ENCODE measurements at regions not wholly inside any gene's neighbourhood (a gene's known extent, or its start where the extent isn't known, plus 50 kb on each side); places are given as distances from the start of the nearest gene placed in this dataset.
A peak's percentile ranks its signal among the peaks of the same experiment; 100 is the strongest.

- no peaks in the 10 kb centered on the region for H3K9me3 ChIP-seq
- WGBS, 3 donors = 12 to 32% (median 17%) methylated on average over 27 of the region's 27 CpGs
- no peaks in the 10 kb centered on the region for H3K27me3 ChIP-seq (ENCODE audit: insufficient read depth in 3 of 3, low read length in 2 of 3)
- no peak for TF ChIP-seq CTCF (IDR thresholded peaks at IDR 0.05)
- H3K4me1 ChIP-seq = peaks cover 20% of the 10 kb centered on the region
- ATAC-seq (peak; percentile 82 to 90 (median 88)), DNase-seq (peak; percentile 58 to 83)
- H3K27ac ChIP-seq = peak overlapping the region; percentile 89
- H3K36me3 ChIP-seq (ENCODE audit: insufficient read depth in 1 of 2, low read depth in 1 of 2) = no peaks in the 10 kb centered on the region
- intact Hi-C loops (cut with DNase I) = loop anchor here (1.0 to 5.0 kb wide), 3 partner anchors 17 to 184 kb away; no protein-coding TSS in a partner anchor
- peak overlapping the region; percentile 52 for H3K4me3 ChIP-seq
Observed at GRCh38 chr1:244231572-244232315, 180.7 kb downstream of the ZBTB18 start.

DNA sequence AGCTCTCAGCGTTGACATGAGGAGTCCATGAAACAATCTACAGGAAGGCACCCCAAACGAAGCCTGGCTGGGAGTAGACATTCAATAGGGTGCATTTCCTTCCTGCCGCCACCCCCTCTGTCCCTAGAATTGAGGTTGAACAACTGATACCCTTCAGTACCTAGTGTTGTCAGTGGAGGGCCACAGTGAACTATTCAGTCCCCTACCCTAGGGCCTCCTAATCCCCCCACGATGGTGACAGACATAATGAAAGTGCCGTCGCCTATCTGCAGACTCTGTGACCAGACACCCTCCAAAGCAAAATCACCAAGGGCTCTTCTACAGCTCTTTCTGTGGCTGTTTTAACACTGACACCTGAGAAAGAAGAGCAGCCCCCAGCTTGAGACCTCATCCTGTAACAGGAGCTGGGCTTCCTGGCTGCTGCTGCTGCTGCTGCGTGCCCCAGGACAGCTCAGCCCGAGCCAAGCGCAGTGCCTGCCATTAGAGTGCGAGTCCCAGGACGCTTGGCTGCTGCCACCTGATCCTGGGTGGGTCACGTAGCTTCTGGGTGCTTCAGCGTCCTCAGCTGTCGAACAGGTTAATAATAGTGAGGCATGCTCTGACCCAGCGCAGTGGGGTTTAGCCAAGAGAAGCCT is 183.0 kb downstream of the ZBTB18 start:
- peaks cover 20% of the 10 kb centered on the region for H3K4me1 ChIP-seq
- H3K27me3 ChIP-seq (ENCODE audit: insufficient read depth in 3 of 3, low read length in 2 of 3) = no peaks in the 10 kb centered on the region
- ATAC-seq (peak; percentile 63 to 81 (median 76)), DNase-seq (peak; percentile 37 to 78)
- intact Hi-C loops (cut with DNase I) = loop anchor here (2.0 to 5.0 kb wide), 3 partner anchors 77 to 187 kb away; no protein-coding TSS in a partner anchor
- H3K9me3 ChIP-seq = no peaks in the 10 kb centered on the region
- H3K36me3 ChIP-seq (ENCODE audit: insufficient read depth in 1 of 2, low read depth in 1 of 2) = no peaks in the 10 kb centered on the region
- H3K4me3 ChIP-seq = peak overlapping the region; percentile 47
- H3K27ac ChIP-seq = peak overlapping the region; percentile 89
- peak; percentile 12 for TF ChIP-seq CTCF (IDR thresholded peaks at IDR 0.05)
- WGBS, 3 donors = 27 to 46% (median 30%) methylated on average over 15 of the region's 15 CpGs

DNA sequence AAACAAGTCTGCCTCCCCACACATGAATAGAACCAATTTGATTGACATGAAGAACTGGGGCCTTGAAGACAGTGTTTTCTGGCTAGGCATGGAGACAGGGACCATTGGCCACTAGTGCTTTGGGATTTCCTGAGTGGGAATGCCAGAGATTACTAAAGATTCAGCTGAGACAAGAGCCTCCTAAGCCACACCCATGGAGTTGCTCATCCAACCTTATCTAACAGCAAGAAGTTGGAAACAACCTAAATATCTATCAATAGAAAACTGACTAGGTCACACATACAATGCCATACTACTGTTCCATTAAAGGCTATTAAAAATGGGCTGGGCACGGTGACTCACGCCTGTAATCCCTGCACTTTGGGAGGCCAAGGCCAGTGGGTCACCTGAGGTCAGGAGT is 184.1 kb downstream of the ZBTB18 start:
- intact Hi-C loops (cut with DNase I) = loop anchor here in 1 of 2 donors (2.0 kb wide), 1 partner anchor 186 kb away; no protein-coding TSS in a partner anchor
- H3K27ac ChIP-seq = peak overlapping the region; percentile 89

DNA sequence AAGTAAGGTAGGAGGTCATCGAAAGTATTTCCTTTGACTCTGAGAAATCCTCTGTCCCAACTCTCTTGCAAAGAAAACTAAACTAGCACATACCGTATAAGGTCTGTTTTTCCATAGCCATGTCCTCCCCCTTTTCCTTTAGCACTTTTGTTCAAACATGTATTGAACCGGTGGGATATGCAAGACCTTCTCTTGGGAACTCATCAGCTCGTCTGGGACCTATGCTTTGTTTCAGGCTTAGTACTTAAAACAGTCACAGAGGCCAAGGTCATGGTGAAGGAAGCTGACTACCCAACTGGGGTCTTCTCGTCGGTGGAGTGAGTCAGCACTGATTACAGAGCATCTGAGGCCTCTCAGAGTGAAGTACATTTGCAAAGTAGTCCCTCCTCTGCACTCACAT is 185.0 kb downstream of the ZBTB18 start:
- no peak for ATAC-seq
- Histone ChIP-seq H3K4me3 (no peak overlapping the region), H3K27me3 (ENCODE audit: insufficient read depth in 3 of 3, low read length in 2 of 3) (no peaks in the 10 kb centered on the region)

More for the DNA sequence above, 184.1 kb downstream of the ZBTB18 start:
- DNase-seq (no peak), ATAC-seq (peak in 3 of 4 donors; percentile 20 to 53 (median 33))
- WGBS, 3 donors = 32 to 53% (median 33%) methylated on average over 2 of the region's 2 CpGs
- Histone ChIP-seq H3K9me3 (no peaks in the 10 kb centered on the region), H3K4me3 (no peak overlapping the region), H3K4me1 (peaks cover 20% of the 10 kb centered on the region), H3K36me3 (ENCODE audit: insufficient read depth in 1 of 2, low read depth in 1 of 2) (no peaks in the 10 kb centered on the region), H3K27me3 (ENCODE audit: insufficient read depth in 3 of 3, low read length in 2 of 3) (no peaks in the 10 kb centered on the region)
- no peak for TF ChIP-seq CTCF (IDR thresholded peaks at IDR 0.05)

More for the DNA sequence above, 185.0 kb downstream of the ZBTB18 start:
- Histone ChIP-seq H3K36me3 (ENCODE audit: insufficient read depth in 1 of 2, low read depth in 1 of 2) (no peaks in the 10 kb centered on the region), H3K9me3 (no peaks in the 10 kb centered on the region), H3K27ac (peak overlapping the region; percentile 89), H3K4me1 (peaks cover 14% of the 10 kb centered on the region)
- no peak for DNase-seq
- 69 to 82% (median 77%) methylated on average over 6 of the region's 6 CpGs for WGBS, 3 donors
- no peak for TF ChIP-seq CTCF (IDR thresholded peaks at IDR 0.05)
- intact Hi-C loops (cut with DNase I) = no loop called here
